Effector memory CD8-positive, alpha-beta T cell (primary cell): ENCODE measurements at regions not wholly inside any gene's neighbourhood (a gene's known extent, or its start where the extent isn't known, plus 50 kb on each side); places are given as distances from the start of the nearest gene placed in this dataset.
"Not testable (repeated sequence)": the region's sequence is repeated elsewhere in the genome, so short reads cannot be mapped to it uniquely, and the experiment has no call there.

Experiments
- ATAC-seq: fragments of 150-1000 bp; cut with Tn5 transposase; replicated peaks from 2 replicates; pipeline ENCODE4 v1.10.0; 2021; ENCODE audit warnings: mild to moderate bottlenecking, moderate library complexity
- DNase-seq, 3 experiments: peaks; one replicate each; pipeline ENCODE4 v3.0.0; 2021
- H3K27ac Mint-ChIP-seq, 2 donors: one replicate each; pipeline ENCODE4 v1.8.0; 2022; ENCODE audit warnings: mild to moderate bottlenecking in 2 of 2, mixed read lengths in 2 of 2, moderate library complexity in 2 of 2
- H3K27me3 Mint-ChIP-seq, 2 donors: one replicate each; pipeline ENCODE4 v1.8.0; 2022; ENCODE audit warnings: mixed read lengths in 2 of 2
- H3K36me3 Mint-ChIP-seq: one replicate; pipeline ENCODE4 v1.8.0; 2022; ENCODE audit warnings: mild to moderate bottlenecking, moderate library complexity, mixed read lengths; ENCODE audit not compliant: insufficient read depth
- H3K4me1 Mint-ChIP-seq, 2 donors: one replicate each; pipeline ENCODE4 v1.8.0; 2022; ENCODE audit warnings: low read depth in 2 of 2, mixed read lengths in 2 of 2
- H3K4me3 Mint-ChIP-seq, 2 donors: one replicate each; pipeline ENCODE4 v1.8.0; 2022; ENCODE audit warnings: mild to moderate bottlenecking in 2 of 2, mixed read lengths in 2 of 2, moderate library complexity in 2 of 2
- H3K9me3 Mint-ChIP-seq, 2 donors: one replicate each; pipeline ENCODE4 v1.8.0; 2022; ENCODE audit warnings: mixed read lengths in 2 of 2

GRCh38 chr2:22984152-22984551 lies 400.8 kb upstream of the KLHL29 start:
- not testable (repeated sequence) for ATAC-seq, H3K27ac Mint-ChIP-seq, H3K27me3 Mint-ChIP-seq, H3K36me3 Mint-ChIP-seq, H3K4me1 Mint-ChIP-seq, H3K4me3 Mint-ChIP-seq, DNase-seq, H3K9me3 Mint-ChIP-seq

- no peak overlapping the region for H3K27ac Mint-ChIP-seq
- DNase-seq (no peak), ATAC-seq (no peak)
- no peaks in the 10 kb centered on the region for H3K4me1 Mint-ChIP-seq
- no peaks in the 10 kb centered on the region for H3K36me3 Mint-ChIP-seq
- no peaks in the 10 kb centered on the region for H3K27me3 Mint-ChIP-seq
- peaks cover 0 to 2% of the 10 kb centered on the region in 2 donors for H3K9me3 Mint-ChIP-seq
- H3K4me3 Mint-ChIP-seq: no peak overlapping the region
Observed at GRCh38 chr2:22990246-22990645, 394.7 kb upstream of the KLHL29 start.

- ATAC-seq (no peak), DNase-seq (no peak)
- Mint-ChIP-seq H3K27me3 (no peaks in the 10 kb centered on the region), H3K36me3 (no peaks in the 10 kb centered on the region), H3K4me1 (no peaks in the 10 kb centered on the region), H3K27ac (no peak overlapping the region), H3K4me3 (no peak overlapping the region), H3K9me3 (peaks cover 0 to 2% of the 10 kb centered on the region in 2 donors)
Observed at GRCh38 chr2:22991844-22992243, 393.1 kb upstream of the KLHL29 start.

- peaks cover 0 to 2% of the 10 kb centered on the region in 2 donors for H3K9me3 Mint-ChIP-seq
- H3K27me3 Mint-ChIP-seq: no peaks in the 10 kb centered on the region
- H3K4me1 Mint-ChIP-seq: no peaks in the 10 kb centered on the region
- DNase-seq (no peak), ATAC-seq (no peak)
- H3K36me3 Mint-ChIP-seq: no peaks in the 10 kb centered on the region
- no peak overlapping the region for H3K27ac Mint-ChIP-seq
- no peak overlapping the region for H3K4me3 Mint-ChIP-seq
Observed at GRCh38 chr2:22992441-22992840, 392.5 kb upstream of the KLHL29 start.

- no peak overlapping the region for H3K4me3 Mint-ChIP-seq
- H3K36me3 Mint-ChIP-seq: no peaks in the 10 kb centered on the region
- no peak for DNase-seq
- H3K4me1 Mint-ChIP-seq: no peaks in the 10 kb centered on the region
- no peak overlapping the region for H3K27ac Mint-ChIP-seq
- peaks cover 0 to 2% of the 10 kb centered on the region in 2 donors for H3K9me3 Mint-ChIP-seq
- H3K27me3 Mint-ChIP-seq: no peaks in the 10 kb centered on the region
- no peak for ATAC-seq
Observed at GRCh38 chr2:22993250-22993649, 391.7 kb upstream of the KLHL29 start.

GRCh38 chr2:22995576-22995975 lies 389.4 kb upstream of the KLHL29 start:
- Mint-ChIP-seq H3K36me3 (no peaks in the 10 kb centered on the region), H3K9me3 (peaks cover 0 to under 1% of the 10 kb centered on the region in 2 donors), H3K4me3 (no peak overlapping the region), H3K4me1 (no peaks in the 10 kb centered on the region), H3K27ac (no peak overlapping the region), H3K27me3 (no peaks in the 10 kb centered on the region)
- no peak for DNase-seq
- ATAC-seq: no peak

GRCh38 chr2:22996911-22997310 lies 388.1 kb upstream of the KLHL29 start:
- H3K27me3 Mint-ChIP-seq: no peaks in the 10 kb centered on the region
- H3K27ac Mint-ChIP-seq: no peak overlapping the region
- no peaks in the 10 kb centered on the region for H3K36me3 Mint-ChIP-seq
- DNase-seq (no peak), ATAC-seq (no peak)
- no peaks in the 10 kb centered on the region for H3K4me1 Mint-ChIP-seq
- peaks cover 3 to 7% of the 10 kb centered on the region in 2 donors for H3K9me3 Mint-ChIP-seq
- H3K4me3 Mint-ChIP-seq: no peak overlapping the region

GRCh38 chr2:22998359-22998758 lies 386.6 kb upstream of the KLHL29 start:
- no peak overlapping the region for H3K27ac Mint-ChIP-seq
- H3K4me3 Mint-ChIP-seq: no peak overlapping the region
- H3K36me3 Mint-ChIP-seq: no peaks in the 10 kb centered on the region
- peaks cover 3 to 7% of the 10 kb centered on the region in 2 donors for H3K9me3 Mint-ChIP-seq
- no peaks in the 10 kb centered on the region for H3K27me3 Mint-ChIP-seq
- H3K4me1 Mint-ChIP-seq: no peaks in the 10 kb centered on the region
- DNase-seq (no peak), ATAC-seq (no peak)

- no peaks in the 10 kb centered on the region for H3K36me3 Mint-ChIP-seq
- ATAC-seq (no peak), DNase-seq (no peak)
- no peak overlapping the region for H3K27ac Mint-ChIP-seq
- H3K27me3 Mint-ChIP-seq: no peaks in the 10 kb centered on the region
- H3K4me1 Mint-ChIP-seq: no peaks in the 10 kb centered on the region
- H3K4me3 Mint-ChIP-seq: no peak overlapping the region
- H3K9me3 Mint-ChIP-seq: peaks cover 3 to 15% of the 10 kb centered on the region in 2 donors
Observed at GRCh38 chr2:22999951-23000350, 385.0 kb upstream of the KLHL29 start.

GRCh38 chr2:23002234-23002633 lies 382.7 kb upstream of the KLHL29 start:
- ATAC-seq: no peak
- Mint-ChIP-seq H3K9me3 (peaks cover 3 to 15% of the 10 kb centered on the region in 2 donors), H3K4me3 (no peak overlapping the region), H3K36me3 (no peaks in the 10 kb centered on the region), H3K27me3 (no peaks in the 10 kb centered on the region), H3K4me1 (no peaks in the 10 kb centered on the region), H3K27ac (no peak overlapping the region)
- DNase-seq: no peak

- Mint-ChIP-seq H3K27ac (no peak overlapping the region), H3K9me3 (peaks cover 3 to 15% of the 10 kb centered on the region in 2 donors), H3K4me3 (no peak overlapping the region), H3K27me3 (no peaks in the 10 kb centered on the region), H3K36me3 (no peaks in the 10 kb centered on the region), H3K4me1 (no peaks in the 10 kb centered on the region)
- DNase-seq (no peak), ATAC-seq (no peak)
Observed at GRCh38 chr2:23005469-23005868, 379.5 kb upstream of the KLHL29 start.

- Mint-ChIP-seq H3K27me3 (no peaks in the 10 kb centered on the region), H3K4me3 (no peak overlapping the region)
- no peak for ATAC-seq
Observed at GRCh38 chr2:23007631-23008235, 377.2 kb upstream of the KLHL29 start.

GRCh38 chr2:23008440-23008839 lies 376.5 kb upstream of the KLHL29 start:
- Mint-ChIP-seq H3K4me1 (no peaks in the 10 kb centered on the region), H3K36me3 (no peaks in the 10 kb centered on the region), H3K9me3 (peaks cover 0 to 8% of the 10 kb centered on the region in 2 donors), H3K4me3 (no peak overlapping the region), H3K27ac (no peak overlapping the region), H3K27me3 (no peaks in the 10 kb centered on the region)
- ATAC-seq (no peak), DNase-seq (no peak)

More at GRCh38 chr2:23007631-23008235, 377.2 kb upstream of the KLHL29 start:
- Mint-ChIP-seq H3K27ac (no peak overlapping the region), H3K9me3 (peaks cover 0 to 8% of the 10 kb centered on the region in 2 donors), H3K4me1 (no peaks in the 10 kb centered on the region), H3K36me3 (no peaks in the 10 kb centered on the region)
- DNase-seq: no peak

GRCh38 chr2:23008951-23009350 lies 376.0 kb upstream of the KLHL29 start:
- Mint-ChIP-seq H3K36me3 (no peaks in the 10 kb centered on the region), H3K27me3 (no peaks in the 10 kb centered on the region)
- ATAC-seq: no peak

More at GRCh38 chr2:23008951-23009350, 376.0 kb upstream of the KLHL29 start:
- H3K9me3 Mint-ChIP-seq: peaks cover 0 to 8% of the 10 kb centered on the region in 2 donors
- no peak overlapping the region for H3K27ac Mint-ChIP-seq
- H3K4me3 Mint-ChIP-seq: no peak overlapping the region
- no peak for DNase-seq
- no peaks in the 10 kb centered on the region for H3K4me1 Mint-ChIP-seq
